GM10266 (cell line): ENCODE measurements at regions not wholly inside any gene's neighbourhood (a gene's known extent, or its start where the extent isn't known, plus 50 kb on each side); places are given as distances from the start of the nearest gene placed in this dataset.
"Not testable (repeated sequence)": the region's sequence is repeated elsewhere in the genome, so short reads cannot be mapped to it uniquely, and the experiment has no call there.

Source experiments
- DNase-seq: peaks from one replicate; pipeline ENCODE4 v3.0.0; 2012; ENCODE audit errors: extremely low spot score
- CTCF ChIP-seq: IDR thresholded peaks from 2 replicates; pipeline ENCODE4 v1.5.1; 2012; ENCODE audit warnings: mild to moderate bottlenecking, low read depth; ENCODE audit not compliant: control insufficient read depth, insufficient read depth; ENCODE audit errors: missing control alignments

- no peak for TF ChIP-seq CTCF
- no peak for DNase-seq
Measured at GRCh38 chr1:38775175-38775845, 84.3 kb downstream of the RRAGC start.

GRCh38 chr1:38773483-38773882, 86.1 kb downstream of the RRAGC start:
- DNase-seq: no peak
- TF ChIP-seq CTCF: no peak

- DNase-seq: no peak
- TF ChIP-seq CTCF: no peak
Measured at GRCh38 chr1:38772953-38773352, 86.6 kb downstream of the RRAGC start.

GRCh38 chr1:38772026-38772425, 87.5 kb downstream of the RRAGC start:
- no peak for TF ChIP-seq CTCF
- no peak for DNase-seq

- DNase-seq: not testable (repeated sequence)
Measured at GRCh38 chr1:38770516-38771173, 88.9 kb downstream of the RRAGC start.

- no peak for TF ChIP-seq CTCF
- DNase-seq: no peak
Measured at GRCh38 chr1:38766125-38766524, 93.4 kb downstream of the RRAGC start.

- DNase-seq: no peak
- TF ChIP-seq CTCF: no peak
Measured at GRCh38 chr1:38763121-38763520, 96.5 kb downstream of the RRAGC start.
